Astrocyte of the cerebellum (primary cell): ENCODE measurements at regions not wholly inside any gene's neighbourhood (a gene's known extent, or its start where the extent isn't known, plus 50 kb on each side); places are given as distances from the start of the nearest gene placed in this dataset.

Experiments used
- DNase-seq: peaks from one replicate; pipeline ENCODE4 v3.0.0-alpha.2; 2011; ENCODE audit warnings: low read depth
- H3K4me3 ChIP-seq: 2 replicates; pipeline ENCODE4 v1.5.1; 2011; ENCODE audit warnings: mild to moderate bottlenecking, low read depth, low read length, moderate library complexity
- in situ Hi-C: cut with HindIII; loops from 2 replicates; pipeline ENCODE4 v1.10.0; 2017; ENCODE audit warnings: low sequenced_read_pairs
- TF ChIP-seq, protein P1 (sequence below): IDR thresholded peaks from 2 replicates; pipeline ENCODE4 v1.5.1; 2012; ENCODE audit warnings: low read length, low read depth, moderate library complexity, mild to moderate bottlenecking; ENCODE audit errors: missing control alignments

GRCh38 chr2:209368406-209368805, 55.4 kb upstream of the MAP2 start:
- TF ChIP-seq, protein P1, sequence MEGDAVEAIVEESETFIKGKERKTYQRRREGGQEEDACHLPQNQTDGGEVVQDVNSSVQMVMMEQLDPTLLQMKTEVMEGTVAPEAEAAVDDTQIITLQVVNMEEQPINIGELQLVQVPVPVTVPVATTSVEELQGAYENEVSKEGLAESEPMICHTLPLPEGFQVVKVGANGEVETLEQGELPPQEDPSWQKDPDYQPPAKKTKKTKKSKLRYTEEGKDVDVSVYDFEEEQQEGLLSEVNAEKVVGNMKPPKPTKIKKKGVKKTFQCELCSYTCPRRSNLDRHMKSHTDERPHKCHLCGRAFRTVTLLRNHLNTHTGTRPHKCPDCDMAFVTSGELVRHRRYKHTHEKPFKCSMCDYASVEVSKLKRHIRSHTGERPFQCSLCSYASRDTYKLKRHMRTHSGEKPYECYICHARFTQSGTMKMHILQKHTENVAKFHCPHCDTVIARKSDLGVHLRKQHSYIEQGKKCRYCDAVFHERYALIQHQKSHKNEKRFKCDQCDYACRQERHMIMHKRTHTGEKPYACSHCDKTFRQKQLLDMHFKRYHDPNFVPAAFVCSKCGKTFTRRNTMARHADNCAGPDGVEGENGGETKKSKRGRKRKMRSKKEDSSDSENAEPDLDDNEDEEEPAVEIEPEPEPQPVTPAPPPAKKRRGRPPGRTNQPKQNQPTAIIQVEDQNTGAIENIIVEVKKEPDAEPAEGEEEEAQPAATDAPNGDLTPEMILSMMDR: no peak
- DNase-seq: no peak
- H3K4me3 ChIP-seq: no peak overlapping the region
- in situ Hi-C loops: no loop called here

GRCh38 chr2:209368914-209369313, 54.9 kb upstream of the MAP2 start:
- TF ChIP-seq, protein P1: no peak
- H3K4me3 ChIP-seq: no peak overlapping the region
- DNase-seq: peak; percentile 99
- in situ Hi-C loops: no loop called here

- DNase-seq: no peak
- TF ChIP-seq, protein P1: no peak
- H3K4me3 ChIP-seq: no peak overlapping the region
- in situ Hi-C loops: no loop called here
Measured at GRCh38 chr2:209369656-209370055, 54.2 kb upstream of the MAP2 start.

DNA sequence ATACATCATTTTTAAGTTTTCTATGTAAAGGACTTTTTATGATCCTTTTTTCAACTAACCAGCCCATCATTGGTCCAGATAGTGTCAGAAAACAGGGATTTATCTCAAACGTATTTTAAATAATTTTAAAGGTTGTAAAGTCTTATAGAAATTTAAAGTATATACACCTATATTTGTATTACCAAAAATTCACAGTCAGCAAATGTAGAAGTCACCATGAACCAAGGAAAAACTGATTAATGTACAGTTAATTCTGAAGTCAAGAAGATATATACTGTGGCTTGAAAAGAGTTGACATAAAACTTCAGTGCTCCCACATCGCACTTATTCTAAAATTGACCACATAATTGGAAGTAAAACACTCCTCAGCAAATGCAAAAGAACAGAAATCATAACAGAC, 52.4 kb upstream of the MAP2 start:
- in situ Hi-C loops: no loop called here
- no peak for DNase-seq
- TF ChIP-seq, protein P1: no peak
- no peak overlapping the region for H3K4me3 ChIP-seq
